Lung (tissue), 11 donors: ENCODE measurements at regions not wholly inside any gene's neighbourhood (a gene's known extent, or its start where the extent isn't known, plus 50 kb on each side); places are given as distances from the start of the nearest gene placed in this dataset.

Experiments used
- ATAC-seq: fragments of 200-7000 bp; cut with Tn5 transposase; one replicate; pipeline ENCODE4 v1.9.1; 2020; ENCODE audit warnings: moderate number of reproducible peaks; ENCODE audit not compliant: insufficient read depth, low FRiP score
- DNase-seq, 3 donors: peaks; one replicate each; pipeline ENCODE4 v3.0.0-alpha.2; 2013 to 2017
- H3K27ac ChIP-seq, 2 donors: one replicate each; pipeline ENCODE4 v1.5.1; 2013; ENCODE audit warnings: mild to moderate bottlenecking in 2 of 2, moderate library complexity in 2 of 2, control low read depth in 1 of 2, inconsistent platforms in 1 of 2, low read depth in 1 of 2, low read length in 1 of 2
- H3K27me3 ChIP-seq, 3 donors: one replicate each; pipeline ENCODE4 v1.5.1; 2013; ENCODE audit warnings: low read length in 2 of 3; ENCODE audit not compliant: control insufficient read depth in 3 of 3, insufficient read depth in 3 of 3
- H3K36me3 ChIP-seq, 4 donors: one replicate each; pipeline ENCODE4 v1.5.1; 2013; ENCODE audit warnings: low read length in 4 of 4, mild to moderate bottlenecking in 1 of 4, moderate library complexity in 1 of 4; ENCODE audit not compliant: control insufficient read depth in 4 of 4, insufficient read depth in 4 of 4
- H3K4me1 ChIP-seq, 5 donors: one replicate each; pipeline ENCODE4 v1.5.1; 2013; ENCODE audit warnings: low read length in 5 of 5, mild to moderate bottlenecking in 2 of 5, moderate library complexity in 1 of 5; ENCODE audit not compliant: control insufficient read depth in 5 of 5, insufficient read depth in 5 of 5
- H3K4me3 ChIP-seq: one replicate; pipeline ENCODE4 v1.5.1; 2013; ENCODE audit warnings: mild to moderate bottlenecking, control low read depth, moderate library complexity
- H3K9ac ChIP-seq, 2 donors: one replicate each; pipeline ENCODE4 v1.5.1; 2013; ENCODE audit warnings: low read length in 2 of 2, control low read depth in 1 of 2; ENCODE audit not compliant: insufficient read depth in 1 of 2
- H3K9me3 ChIP-seq, 4 donors: one replicate each; pipeline ENCODE4 v1.5.1; 2013; ENCODE audit warnings: low read length in 3 of 4, mild to moderate bottlenecking in 1 of 4, moderate library complexity in 1 of 4; ENCODE audit not compliant: control insufficient read depth in 4 of 4, insufficient read depth in 3 of 4
- CTCF ChIP-seq: IDR thresholded peaks from 2 replicates; pipeline ENCODE4 v1.5.1; 2012; ENCODE audit warnings: mild to moderate bottlenecking; ENCODE audit errors: control extremely low read depth, extremely low read depth
- WGBS, 2 donors: extraction: QIAGEN DNeasy Blood & Tissue Kit; methylation state at CpG; one replicate each; pipeline ENCODE4 v1.1.7; 2013; 5-methylcytosine and 5-hydroxymethylcytosine counted together
- donor health status: control.
- donor health status: control.
- donor health status: Bipolar disorder and iron deficiency.
- donor health status: healthy.
- donor health status: DM: yes; HTN: yes; CAD: no.

GRCh38 chr4:95714571-95714970 is 125.3 kb upstream of the PDHA2 start:
- no peaks in the 10 kb centered on the region for H3K36me3 ChIP-seq
- 93 to 97% methylated on average over 1 of the region's 1 CpG for WGBS, 2 donors
- no peak overlapping the region for H3K4me3 ChIP-seq
- H3K9ac ChIP-seq = no peak overlapping the region
- no peak for TF ChIP-seq CTCF
- ATAC-seq = no peak
- no peak overlapping the region for H3K27ac ChIP-seq
- peaks cover 0 to 2% (median 0%) of the 10 kb centered on the region in 4 donors for H3K9me3 ChIP-seq
- no peak for DNase-seq
- no peaks in the 10 kb centered on the region for H3K27me3 ChIP-seq
- H3K4me1 ChIP-seq = no peaks in the 10 kb centered on the region

DNA sequence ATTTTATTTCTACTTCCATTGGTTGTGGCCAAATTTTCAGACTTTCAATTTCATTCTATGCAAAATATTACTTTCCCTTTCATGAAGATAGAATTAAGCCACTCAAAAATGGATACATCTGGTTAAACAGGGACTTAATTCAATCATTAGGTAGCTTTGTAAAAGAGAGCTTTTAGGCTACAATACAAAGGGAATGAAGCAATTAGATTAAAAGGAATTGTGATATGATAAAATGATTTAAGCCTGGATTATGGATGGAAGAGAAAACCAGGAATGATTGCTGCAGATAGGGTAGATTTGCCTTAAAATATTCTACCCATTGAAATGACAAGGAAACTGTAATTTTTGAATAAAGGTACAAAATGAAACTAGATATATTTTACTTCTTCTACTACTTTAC is 134.6 kb upstream of the PDHA2 start:
- Histone ChIP-seq H3K9ac (no peak overlapping the region), H3K4me3 (no peak overlapping the region), H3K27me3 (no peaks in the 10 kb centered on the region), H3K4me1 (no peaks in the 10 kb centered on the region), H3K36me3 (no peaks in the 10 kb centered on the region), H3K27ac (no peak overlapping the region), H3K9me3 (peaks cover 0 to 5% (median 0%) of the 10 kb centered on the region in 4 donors)
- TF ChIP-seq CTCF = no peak
- no peak for DNase-seq
- ATAC-seq = no peak

DNA sequence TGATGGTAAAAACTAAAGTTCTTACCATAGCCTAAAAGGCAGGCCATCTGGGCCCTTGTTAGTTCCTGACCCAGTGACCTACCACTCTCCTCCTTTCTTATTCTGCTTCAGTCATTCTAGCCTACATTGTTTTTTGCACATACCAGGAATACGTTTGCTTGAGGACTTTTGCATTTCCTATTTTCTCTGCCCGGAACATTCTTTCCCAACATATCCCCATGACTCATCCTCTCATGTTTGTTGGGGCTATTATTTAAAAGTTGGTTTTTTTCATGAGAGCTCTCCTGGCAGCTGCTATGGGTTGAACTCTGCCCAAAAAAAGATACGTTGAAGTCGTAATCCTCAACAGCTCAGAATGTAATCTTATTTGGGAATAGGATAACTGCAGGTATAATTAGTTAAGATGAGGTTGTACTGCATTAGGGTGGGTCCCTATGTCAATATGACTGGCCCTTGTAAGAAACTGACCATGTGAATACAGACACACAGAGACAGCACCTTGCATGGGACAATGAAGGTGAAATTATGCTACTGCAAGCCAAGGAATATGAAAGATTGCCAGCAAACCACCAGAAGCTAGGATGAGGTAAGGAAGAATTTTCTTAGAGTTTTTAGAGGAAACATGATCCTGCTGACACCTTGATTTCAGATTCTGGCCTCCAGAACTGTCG is 138.3 kb upstream of the PDHA2 start:
- TF ChIP-seq CTCF = no peak
- H3K9ac ChIP-seq = no peak overlapping the region
- no peak overlapping the region for H3K27ac ChIP-seq
- WGBS, 2 donors = 64 to 70% methylated on average over 5 of the region's 5 CpGs
- DNase-seq (no peak), ATAC-seq (no peak)
- no peaks in the 10 kb centered on the region for H3K27me3 ChIP-seq
- no peak overlapping the region for H3K4me3 ChIP-seq
- no peaks in the 10 kb centered on the region for H3K4me1 ChIP-seq
- no peaks in the 10 kb centered on the region for H3K36me3 ChIP-seq
- H3K9me3 ChIP-seq = peaks cover 0 to 5% (median 0%) of the 10 kb centered on the region in 4 donors

DNA sequence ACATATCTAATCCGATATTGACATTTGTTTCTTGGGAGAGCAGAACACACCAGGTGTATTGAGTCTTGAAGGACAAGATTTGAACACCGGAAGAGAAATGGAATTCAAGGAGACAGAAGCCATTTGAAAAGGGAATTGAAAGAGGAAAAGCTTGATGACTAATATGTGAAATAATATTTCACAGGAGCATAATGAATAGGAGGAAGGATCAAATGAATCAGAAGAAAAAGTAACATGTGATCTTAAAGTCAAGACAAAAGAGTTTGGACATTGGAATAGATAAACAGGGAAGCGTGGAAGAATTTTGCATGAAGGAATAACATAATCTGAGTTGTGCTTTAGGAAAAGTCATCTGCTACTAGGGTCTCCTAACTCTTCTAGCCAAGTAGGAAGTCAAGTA is 145.5 kb upstream of the PDHA2 start:
- no peaks in the 10 kb centered on the region for H3K4me1 ChIP-seq
- H3K9ac ChIP-seq = no peak overlapping the region
- no peak for ATAC-seq
- H3K4me3 ChIP-seq = no peak overlapping the region
- H3K9me3 ChIP-seq = no peaks in the 10 kb centered on the region
- TF ChIP-seq CTCF = no peak
- H3K27ac ChIP-seq = no peak overlapping the region
- no peaks in the 10 kb centered on the region for H3K27me3 ChIP-seq
- no peak for DNase-seq
- 81 to 85% methylated on average over 3 of the region's 3 CpGs for WGBS, 2 donors
- H3K36me3 ChIP-seq = no peaks in the 10 kb centered on the region
